Chondrocyte (in vitro differentiated cells): ENCODE measurements at regions not wholly inside any gene's neighbourhood (a gene's known extent, or its start where the extent isn't known, plus 50 kb on each side); places are given as distances from the start of the nearest gene placed in this dataset.

ENCODE experiments used
- DNase-seq: peaks from one replicate; pipeline ENCODE4 v3.0.0; 2021; ENCODE audit warnings: mixed read lengths, low spot score
- H3K27ac Mint-ChIP-seq: one replicate; pipeline ENCODE4 v1.8.0; 2021; ENCODE audit warnings: mild to moderate bottlenecking, moderate library complexity, mixed read lengths; ENCODE audit not compliant: unreplicated experiment
- H3K27me3 Mint-ChIP-seq: 2 replicates; pipeline ENCODE4 v1.8.0; 2021; ENCODE audit warnings: low read depth, mixed read lengths
- H3K36me3 Mint-ChIP-seq: 2 replicates; pipeline ENCODE4 v1.8.0; 2021; ENCODE audit warnings: low read depth, mixed read lengths
- H3K4me1 Mint-ChIP-seq: 2 replicates; pipeline ENCODE4 v1.8.0; 2021; ENCODE audit warnings: low read depth, mild to moderate bottlenecking, mixed read lengths
- H3K4me3 Mint-ChIP-seq: one replicate; pipeline ENCODE4 v1.8.0; 2021; ENCODE audit warnings: mild to moderate bottlenecking, moderate library complexity, mixed read lengths; ENCODE audit not compliant: unreplicated experiment
- H3K9me3 Mint-ChIP-seq: 2 replicates; pipeline ENCODE4 v1.8.0; 2021; ENCODE audit warnings: low read depth, mixed read lengths
- CTCF ChIP-seq: fragments of 200-600 bp; sonication (generic); IDR thresholded peaks from 2 replicates; pipeline ENCODE4 v1.5.0; 2021; ENCODE audit warnings: antibody characterized with exemption, mild to moderate bottlenecking, moderate library complexity

DNA sequence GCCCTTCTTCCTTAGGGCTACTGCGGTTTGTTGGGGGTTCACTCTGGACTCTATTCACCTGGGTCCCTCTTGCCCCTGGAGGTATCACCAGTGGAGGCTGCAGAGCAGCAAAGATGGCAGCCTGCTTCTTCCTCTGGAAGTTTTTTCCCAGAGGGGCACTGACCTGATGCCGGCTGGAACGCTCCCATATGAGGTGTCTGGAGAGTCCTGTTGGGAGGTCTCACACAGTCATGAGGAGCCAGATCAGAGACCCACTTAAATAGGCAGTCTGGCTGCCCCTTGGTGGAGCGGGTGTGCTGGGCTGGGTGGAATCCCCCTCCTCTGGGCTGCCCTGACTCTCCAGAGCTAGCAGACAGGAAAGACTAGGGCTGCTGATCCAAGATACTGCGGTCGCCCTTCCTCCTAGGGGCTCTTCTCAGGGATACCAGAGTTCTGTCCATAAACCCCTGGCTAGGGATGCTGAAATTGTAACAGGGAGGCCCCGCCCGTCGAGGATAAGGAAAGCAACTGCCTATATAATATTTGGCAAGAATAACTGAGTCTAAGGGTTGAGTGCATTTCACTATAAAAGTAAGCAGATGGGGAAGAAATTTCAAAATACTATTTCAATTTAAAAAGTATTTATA, 140.7 kb downstream of the NOL4 start:
- TF ChIP-seq CTCF: no peak
- Mint-ChIP-seq H3K4me1 (no peaks in the 10 kb centered on the region), H3K27ac (no peak overlapping the region), H3K9me3 (no peaks in the 10 kb centered on the region), H3K27me3 (no peaks in the 10 kb centered on the region), H3K36me3 (no peaks in the 10 kb centered on the region), H3K4me3 (no peak overlapping the region)
- DNase-seq: no peak

DNA sequence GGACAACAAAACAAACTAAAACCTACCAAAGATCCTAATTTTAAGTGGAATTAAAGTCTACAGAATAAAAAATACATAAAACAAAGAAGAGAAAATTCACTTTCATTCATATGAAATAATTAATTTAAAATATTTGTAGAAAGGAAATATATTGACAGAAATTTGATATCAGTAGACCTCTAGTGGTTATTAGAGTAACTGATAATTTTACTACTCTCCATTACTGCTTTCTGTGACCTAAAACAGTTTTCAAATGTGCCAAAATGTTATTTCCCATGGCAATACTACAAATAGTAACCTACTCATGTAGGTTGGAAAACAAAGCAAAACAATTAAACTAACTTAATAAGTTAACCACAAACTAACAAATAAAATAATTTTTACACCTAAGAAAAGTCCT, 147.1 kb downstream of the NOL4 start:
- DNase-seq: no peak
- Mint-ChIP-seq H3K27me3 (no peaks in the 10 kb centered on the region), H3K4me3 (no peak overlapping the region), H3K9me3 (no peaks in the 10 kb centered on the region), H3K4me1 (no peaks in the 10 kb centered on the region), H3K36me3 (no peaks in the 10 kb centered on the region), H3K27ac (no peak overlapping the region)
- TF ChIP-seq CTCF: peak; percentile 78

GRCh38 chr18:34075963-34076860, 148.5 kb downstream of the NOL4 start:
- Mint-ChIP-seq H3K4me1 (no peaks in the 10 kb centered on the region), H3K27ac (no peak overlapping the region), H3K4me3 (no peak overlapping the region)

GRCh38 chr18:34061226-34061625, 163.5 kb downstream of the NOL4 start:
- no peak overlapping the region for H3K27ac Mint-ChIP-seq
- no peak for DNase-seq
- no peaks in the 10 kb centered on the region for H3K36me3 Mint-ChIP-seq
- peaks cover 2% of the 10 kb centered on the region for H3K27me3 Mint-ChIP-seq
- H3K4me3 Mint-ChIP-seq: no peak overlapping the region
- H3K4me1 Mint-ChIP-seq: no peaks in the 10 kb centered on the region
- TF ChIP-seq CTCF: no peak
- H3K9me3 Mint-ChIP-seq: peaks cover 8% of the 10 kb centered on the region

More at GRCh38 chr18:34075963-34076860, 148.5 kb downstream of the NOL4 start:
- Mint-ChIP-seq H3K9me3 (no peaks in the 10 kb centered on the region), H3K36me3 (no peaks in the 10 kb centered on the region), H3K27me3 (no peaks in the 10 kb centered on the region)
- no peak for TF ChIP-seq CTCF
- no peak for DNase-seq

GRCh38 chr18:34055227-34055626, 169.5 kb downstream of the NOL4 start:
- no peak for TF ChIP-seq CTCF
- H3K27ac Mint-ChIP-seq: no peak overlapping the region
- H3K9me3 Mint-ChIP-seq: peaks cover 24% of the 10 kb centered on the region
- H3K4me3 Mint-ChIP-seq: no peak overlapping the region
- no peaks in the 10 kb centered on the region for H3K4me1 Mint-ChIP-seq
- H3K27me3 Mint-ChIP-seq: peaks cover 3% of the 10 kb centered on the region
- H3K36me3 Mint-ChIP-seq: peaks cover 4% of the 10 kb centered on the region
- no peak for DNase-seq
